Inflammatory macrophage (primary cell): ENCODE measurements at regions not wholly inside any gene's neighbourhood (a gene's known extent, or its start where the extent isn't known, plus 50 kb on each side); places are given as distances from the start of the nearest gene placed in this dataset.
A peak's percentile ranks its signal among the peaks of the same experiment; 100 is the strongest.
"Not testable (repeated sequence)": the region's sequence is repeated elsewhere in the genome, so short reads cannot be mapped to it uniquely, and the experiment has no call there.

Source experiments
- DNase-seq, 2 donors: peaks; one replicate each; pipeline ENCODE4 v3.0.0-alpha.2; 2020 to 2022

DNA sequence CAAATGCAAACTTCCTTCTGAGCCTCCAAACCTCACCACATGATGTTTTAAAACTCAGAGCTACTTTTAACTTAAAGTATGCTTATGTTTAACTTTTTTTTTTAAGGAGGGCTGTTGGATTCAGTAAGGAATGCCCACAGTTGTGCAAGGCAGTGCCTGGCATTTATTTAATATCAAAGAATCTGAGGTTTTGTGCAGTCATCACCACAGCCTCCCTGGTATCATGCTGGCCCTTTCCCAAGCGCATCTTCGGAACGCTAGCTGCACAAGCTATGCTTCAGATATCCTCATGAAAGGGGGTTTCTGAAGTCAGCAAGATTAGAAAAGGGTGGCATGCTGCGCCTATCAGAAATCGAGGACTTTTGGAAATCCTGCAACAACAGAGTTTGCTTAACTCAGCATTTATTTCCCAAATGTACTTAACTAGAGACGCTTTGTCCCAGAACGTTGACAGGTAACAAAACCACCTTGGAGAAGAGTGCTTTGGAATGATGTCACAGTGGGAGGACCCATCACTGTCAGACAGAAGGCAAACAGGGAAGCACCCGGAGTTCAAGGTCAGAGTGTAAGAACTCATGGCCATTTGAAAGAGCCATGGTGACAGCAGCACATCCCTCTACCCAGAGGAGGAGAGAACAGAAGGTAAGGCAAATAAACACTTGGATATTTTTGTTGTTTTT is 120.2 kb upstream of the IGF1R start:
- no peak for DNase-seq

DNA sequence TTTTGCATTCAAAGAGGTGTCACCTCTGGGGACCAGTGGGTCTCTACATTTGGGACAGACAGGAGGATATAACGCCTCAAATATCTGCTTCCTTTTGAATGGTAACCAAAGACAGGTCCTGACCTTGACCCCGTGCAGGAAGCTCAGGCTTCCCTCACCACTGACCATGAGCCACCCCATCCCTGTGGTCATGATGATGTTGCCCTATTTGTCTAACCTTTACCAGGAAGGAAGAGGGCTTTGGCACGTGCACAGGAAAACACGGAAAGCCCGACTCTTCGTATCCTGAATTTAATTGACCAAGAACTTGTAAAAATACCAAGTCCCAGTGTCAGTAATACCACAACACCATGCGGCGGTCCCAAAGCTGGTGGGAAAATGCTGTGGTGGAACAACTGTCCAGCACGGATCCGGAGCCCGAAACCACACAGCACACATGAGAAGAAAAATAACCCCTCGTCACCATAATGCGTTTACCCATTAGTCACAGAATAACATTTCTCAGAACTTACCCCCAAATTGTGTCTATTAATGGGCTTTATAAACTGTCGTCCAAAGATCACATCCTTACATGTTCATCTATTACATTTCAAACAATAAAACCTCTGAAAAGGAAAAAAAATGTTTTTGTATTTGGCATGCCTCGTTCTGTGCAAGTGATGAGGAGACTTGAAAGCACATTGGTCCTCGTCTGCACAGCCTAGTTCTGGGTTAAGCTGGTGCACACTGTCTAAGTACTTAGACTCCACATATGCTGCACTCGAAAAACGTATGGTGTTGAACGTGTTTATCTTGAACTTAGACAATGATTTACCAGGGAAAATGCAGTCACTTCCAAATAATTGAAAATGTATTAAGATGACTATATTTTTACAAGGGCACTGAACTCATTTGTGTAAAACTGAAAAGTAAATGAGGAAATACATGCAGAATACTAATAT is 118.9 kb upstream of the IGF1R start:
- DNase-seq: no peak

DNA sequence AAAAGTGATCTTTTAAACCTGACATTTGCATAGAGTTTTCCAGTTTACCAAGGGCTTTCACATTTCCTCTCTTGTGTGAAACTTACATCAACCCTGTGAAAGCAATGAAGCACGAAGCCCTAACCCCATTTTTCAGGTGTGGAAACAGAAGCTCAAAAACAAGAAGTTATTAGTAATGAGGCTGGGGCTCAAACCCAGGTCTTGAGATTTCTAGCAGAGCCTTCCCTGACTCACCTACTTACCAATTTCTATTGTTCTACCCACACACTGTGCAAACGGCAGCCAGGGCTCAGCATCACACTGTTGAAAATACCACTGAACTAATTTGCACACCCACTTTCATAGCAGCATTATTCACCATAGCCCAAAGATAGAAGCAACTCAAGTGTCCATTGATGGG is 117.8 kb upstream of the IGF1R start:
- no peak for DNase-seq

DNA sequence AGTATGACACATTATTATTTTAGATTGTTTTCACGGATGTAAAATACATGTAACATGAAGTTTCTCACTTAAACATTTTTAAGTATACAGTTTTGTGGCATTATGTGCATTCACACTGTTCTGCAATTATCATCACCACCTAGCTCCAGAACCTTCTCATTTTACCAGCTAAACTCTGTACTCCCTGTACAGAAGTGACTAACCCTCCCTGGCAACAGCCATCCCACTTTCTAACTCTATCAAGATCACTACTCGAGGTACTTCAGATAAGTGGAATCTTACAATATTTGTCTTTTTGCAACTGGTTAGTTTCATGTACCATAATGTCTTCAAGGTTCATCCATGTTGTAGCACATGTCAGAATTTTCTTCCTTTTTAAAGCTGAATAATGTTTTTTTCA is 116.3 kb upstream of the IGF1R start:
- no peak for DNase-seq

DNA sequence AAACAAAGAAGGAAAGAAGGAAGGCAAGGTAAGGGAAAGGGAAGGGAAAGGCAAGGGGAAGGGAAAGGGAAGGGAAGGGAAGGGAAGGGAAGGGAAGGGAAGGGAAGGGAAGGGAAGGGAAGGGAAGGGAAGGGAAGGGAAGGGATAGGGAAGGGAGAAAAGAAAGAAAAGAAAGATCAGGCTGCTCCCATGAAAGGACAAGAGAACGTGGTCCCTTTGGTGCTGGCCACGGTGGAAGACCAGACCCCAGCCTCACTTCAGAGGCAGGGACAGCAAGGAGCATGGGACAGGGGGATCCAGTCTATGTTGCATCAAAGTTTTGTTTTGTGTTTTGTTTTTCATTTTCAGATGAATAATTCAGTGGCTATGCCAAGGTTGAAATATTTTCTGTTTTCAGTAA is 111.4 kb upstream of the IGF1R start:
- DNase-seq: no peak

DNA sequence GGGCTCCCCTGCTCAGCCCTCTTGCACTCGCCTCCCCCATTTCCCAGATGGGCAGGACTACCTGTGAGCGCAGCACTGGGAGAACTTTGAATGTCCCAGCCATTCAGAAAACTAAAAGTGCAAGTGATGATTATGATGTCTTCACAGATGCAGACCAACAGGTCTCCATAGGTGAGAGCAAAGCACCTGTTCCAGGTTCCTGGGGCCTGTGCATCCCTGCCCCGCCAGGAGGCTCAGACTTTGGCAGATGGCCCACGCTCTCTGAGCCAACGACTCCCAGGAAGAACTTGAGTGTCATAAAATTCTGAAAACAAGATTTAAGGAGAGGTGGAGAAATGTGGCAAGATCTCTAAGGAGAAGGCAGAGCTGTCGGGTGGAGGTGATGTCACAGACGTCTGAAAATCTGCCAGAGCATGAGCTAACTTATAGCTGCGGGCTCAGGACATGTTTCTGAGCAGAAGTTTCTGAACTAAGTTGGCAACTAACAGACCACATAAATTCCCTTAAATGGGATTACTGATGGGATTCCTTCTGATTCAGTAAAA is 110.8 kb upstream of the IGF1R start:
- no peak for DNase-seq

DNA sequence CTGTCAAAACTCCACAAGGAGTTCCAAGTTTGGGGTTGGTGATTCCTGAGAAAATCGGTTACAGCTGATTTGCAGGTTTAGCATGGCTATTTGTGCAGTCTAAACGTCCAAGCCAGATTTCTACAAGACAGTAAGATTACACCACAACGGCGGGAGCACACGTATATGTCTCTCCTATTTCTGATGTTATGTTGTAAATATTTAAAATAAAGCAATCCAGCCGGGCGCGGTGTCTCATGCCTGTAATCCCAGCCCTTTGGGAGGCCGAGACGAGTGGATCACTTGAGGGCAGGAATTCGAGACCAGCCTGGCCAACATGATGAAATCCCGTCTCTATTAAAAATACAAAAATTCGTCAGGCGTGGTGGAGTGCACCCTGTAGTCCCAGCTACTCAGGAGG is 106.8 kb upstream of the IGF1R start:
- no peak for DNase-seq

DNA sequence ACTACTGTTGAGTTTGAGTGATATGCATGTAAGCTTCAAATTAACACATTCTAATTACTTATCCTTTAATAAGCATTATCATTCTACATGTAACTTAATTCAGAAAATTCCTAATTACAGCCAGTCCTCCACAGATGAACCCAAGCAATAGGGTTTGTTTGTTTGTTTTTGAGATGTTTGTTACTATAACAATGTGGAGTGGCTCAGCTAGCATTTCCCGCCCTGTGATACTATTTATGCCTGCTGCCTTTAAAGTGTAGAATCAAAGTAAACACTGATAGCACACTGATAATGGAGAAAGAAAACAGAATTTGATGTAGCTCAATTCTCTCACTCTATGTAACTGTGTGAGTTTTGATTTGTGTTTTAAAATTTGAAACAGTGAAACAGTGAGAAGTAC is 105.1 kb upstream of the IGF1R start:
- no peak for DNase-seq

DNA sequence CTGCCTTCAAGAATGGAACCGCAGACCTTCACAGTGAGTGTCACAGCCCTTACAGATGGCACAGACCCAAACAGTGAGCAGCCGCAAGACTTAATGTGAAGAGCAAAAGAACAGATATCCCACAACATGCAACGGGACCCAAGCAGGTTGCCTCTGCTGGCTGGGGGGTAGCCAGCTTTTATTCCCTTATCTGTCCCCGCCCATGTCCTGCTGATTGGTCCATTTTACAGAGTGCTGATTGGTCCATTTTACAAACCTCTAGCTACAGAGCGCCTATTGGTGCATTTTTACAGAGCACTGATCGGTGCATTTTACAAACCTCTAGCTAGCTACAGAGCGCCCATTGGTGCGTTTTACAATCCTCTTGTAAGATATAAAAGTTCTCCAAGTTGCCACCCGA is 102.0 kb upstream of the IGF1R start:
- no peak for DNase-seq

DNA sequence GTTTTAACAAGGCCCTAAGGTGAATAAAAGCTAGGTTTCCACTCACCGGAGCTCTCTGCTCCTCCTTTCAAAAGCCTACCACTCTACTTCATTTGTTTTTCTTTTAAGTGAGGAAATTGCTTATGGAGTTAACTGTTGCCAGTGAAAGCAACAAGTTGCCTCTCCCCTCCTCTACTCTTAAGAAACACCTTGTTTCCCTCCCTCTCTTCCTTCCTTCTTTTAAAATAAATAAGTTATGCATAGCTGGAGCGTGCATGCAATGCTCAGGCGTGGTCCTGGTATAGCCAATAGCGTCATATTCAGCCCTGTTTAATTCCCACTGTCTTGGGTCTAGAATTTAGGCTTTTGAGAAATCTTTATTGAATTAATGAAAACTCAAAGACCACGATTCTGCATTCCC is 101.1 kb upstream of the IGF1R start:
- DNase-seq: peak in 1 of 2 donors; percentile 18

DNA sequence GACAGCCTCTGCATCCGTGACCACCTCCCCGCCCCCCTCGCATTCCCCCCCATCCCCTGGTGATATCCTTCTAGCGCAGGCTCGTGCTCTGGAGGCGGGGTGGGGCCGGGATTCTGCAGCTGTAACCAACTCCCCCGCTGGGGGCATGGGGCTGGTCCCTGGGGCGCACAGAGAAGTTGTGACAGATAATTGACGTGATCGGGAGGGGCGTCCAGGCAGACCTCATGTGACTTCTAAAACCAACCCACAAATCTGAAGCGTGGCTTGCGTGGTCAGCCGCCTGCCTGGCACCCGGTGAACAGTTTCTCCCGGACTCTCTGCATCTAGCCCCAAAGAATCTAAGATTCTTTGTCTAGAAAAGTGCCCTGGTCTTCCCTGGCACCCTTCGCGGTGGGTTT is 100.6 kb upstream of the IGF1R start:
- DNase-seq: peak; percentile 21 to 31

DNA sequence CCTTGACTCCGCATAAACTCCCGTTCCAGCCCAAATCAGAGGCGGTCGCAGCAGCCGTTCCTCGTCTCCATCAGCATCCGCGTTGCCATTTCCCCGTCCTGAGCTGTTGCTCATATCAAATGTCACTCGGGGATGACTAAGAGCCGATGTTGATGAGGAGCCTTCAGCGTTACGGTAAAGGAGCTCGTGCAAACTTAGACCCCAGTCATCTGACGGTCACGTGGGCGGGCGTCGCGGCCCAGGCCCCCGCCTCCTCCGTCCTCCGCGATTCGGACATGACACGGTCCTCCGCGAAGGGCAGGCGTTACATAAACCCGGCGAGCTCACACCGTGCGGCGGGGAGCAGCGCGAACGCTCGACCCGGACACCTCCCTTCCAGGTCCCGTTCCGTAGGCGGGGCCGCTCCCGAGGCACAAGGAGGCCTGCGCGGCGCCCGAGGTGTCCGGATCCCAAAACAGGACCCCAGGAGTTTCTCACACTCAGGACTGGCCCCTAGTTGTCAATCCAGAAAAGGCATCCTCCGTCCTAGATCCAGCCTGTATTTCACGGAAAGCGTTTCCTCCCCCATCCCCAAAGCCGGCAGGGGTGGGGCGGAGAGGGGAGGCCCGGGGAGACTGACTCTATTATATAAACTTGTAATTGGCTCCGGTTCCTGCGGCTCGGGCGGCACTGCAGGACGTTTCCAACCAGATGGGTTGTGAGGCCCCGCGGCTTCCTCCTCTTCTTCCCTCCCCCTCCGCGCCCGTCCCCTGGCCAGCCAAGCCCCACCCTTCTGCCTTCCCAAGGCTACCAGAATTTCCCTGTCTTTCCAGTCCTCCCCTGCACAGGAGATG is 100.0 kb upstream of the IGF1R start:
- DNase-seq: peak; percentile 59 to 73

DNA sequence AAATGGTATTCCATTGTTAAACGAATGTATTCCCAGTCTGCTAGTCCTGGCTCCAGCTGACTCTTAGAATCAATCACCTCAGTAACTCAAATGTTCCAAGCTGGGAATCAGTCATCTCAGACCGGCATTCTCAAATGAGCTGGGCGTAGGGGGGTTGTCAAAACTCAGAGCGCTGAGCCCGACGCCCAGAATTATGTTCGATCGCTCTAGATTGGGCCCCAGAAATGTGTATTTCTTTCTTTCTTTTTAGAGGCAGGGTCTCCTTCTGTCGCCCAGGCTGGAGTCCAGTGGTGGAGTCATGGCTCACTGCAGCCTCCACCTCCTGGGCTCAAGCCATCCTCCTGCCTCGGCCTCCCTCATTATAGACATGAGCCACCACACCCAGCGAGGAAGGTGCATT is 99.3 kb upstream of the IGF1R start:
- DNase-seq: no peak

DNA sequence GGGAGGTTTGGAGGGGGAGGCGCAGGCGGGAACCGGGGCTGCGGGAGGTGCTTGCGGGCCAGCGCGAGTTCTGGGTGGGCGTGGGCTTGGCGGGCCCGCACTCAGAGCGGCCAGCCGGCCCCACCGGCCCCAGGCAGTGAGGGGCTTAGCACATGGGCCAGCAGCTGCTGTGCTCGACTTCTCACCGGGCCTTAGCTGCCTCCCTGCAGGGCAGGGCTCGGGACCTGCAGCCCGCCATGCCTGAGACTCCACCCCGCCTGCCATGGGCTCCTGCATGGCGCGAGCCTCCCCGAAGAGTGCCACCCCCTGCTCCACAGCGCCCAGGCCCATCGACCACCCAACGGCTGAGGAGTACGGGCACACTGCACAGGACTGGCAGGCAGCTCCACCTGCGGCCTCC is 98.6 kb upstream of the IGF1R start:
- DNase-seq: no peak

DNA sequence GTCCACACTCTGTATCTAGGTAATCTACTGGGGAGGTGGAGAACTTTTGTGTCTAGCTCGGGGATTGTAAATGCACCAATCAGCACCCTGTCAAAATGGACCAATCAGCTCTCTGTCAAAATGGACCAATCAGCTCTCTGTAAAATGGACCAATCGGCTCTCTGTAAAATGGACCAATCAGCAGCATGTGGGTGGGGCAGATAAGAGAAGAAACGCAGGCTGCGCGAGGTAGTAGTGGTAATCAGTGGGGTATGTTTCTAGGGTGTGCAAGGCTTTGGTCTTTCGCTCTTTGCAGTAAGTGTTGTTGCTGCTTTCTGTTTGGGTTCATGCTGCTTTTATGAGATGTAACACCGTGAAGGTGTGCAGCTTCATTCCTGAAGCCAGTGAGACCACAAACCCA is 98.0 kb upstream of the IGF1R start:
- DNase-seq: not testable (repeated sequence)

DNA sequence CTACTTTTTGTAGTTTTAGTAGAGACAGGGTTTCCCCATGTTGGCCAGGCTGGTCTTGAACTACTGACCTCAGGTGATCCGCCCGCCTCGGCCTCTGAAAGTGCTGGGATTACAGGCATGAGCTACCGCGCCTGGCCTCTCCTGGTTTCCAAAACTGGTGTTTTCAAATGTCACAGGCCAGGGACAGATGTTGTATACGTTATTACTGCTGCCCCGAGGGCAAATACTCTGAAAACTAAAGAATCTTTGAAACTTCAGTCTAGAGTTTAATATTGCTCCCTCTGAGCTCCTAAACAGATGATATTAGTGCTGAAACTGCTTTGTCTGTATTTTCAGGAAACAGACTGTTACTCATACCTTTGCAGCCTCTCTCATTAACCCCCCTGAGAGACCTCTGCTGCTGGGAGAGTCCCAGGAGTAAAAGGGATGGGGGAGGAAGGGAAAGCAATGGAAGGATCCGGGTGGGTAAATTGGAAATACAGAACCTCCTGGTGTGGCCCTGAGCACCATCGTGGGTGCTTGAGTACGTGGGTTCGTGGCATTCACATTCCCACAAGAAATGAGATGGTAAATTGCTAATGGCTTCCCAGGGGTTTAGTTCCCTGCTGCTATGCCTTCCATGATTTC is 96.3 kb upstream of the IGF1R start:
- no peak for DNase-seq

DNA sequence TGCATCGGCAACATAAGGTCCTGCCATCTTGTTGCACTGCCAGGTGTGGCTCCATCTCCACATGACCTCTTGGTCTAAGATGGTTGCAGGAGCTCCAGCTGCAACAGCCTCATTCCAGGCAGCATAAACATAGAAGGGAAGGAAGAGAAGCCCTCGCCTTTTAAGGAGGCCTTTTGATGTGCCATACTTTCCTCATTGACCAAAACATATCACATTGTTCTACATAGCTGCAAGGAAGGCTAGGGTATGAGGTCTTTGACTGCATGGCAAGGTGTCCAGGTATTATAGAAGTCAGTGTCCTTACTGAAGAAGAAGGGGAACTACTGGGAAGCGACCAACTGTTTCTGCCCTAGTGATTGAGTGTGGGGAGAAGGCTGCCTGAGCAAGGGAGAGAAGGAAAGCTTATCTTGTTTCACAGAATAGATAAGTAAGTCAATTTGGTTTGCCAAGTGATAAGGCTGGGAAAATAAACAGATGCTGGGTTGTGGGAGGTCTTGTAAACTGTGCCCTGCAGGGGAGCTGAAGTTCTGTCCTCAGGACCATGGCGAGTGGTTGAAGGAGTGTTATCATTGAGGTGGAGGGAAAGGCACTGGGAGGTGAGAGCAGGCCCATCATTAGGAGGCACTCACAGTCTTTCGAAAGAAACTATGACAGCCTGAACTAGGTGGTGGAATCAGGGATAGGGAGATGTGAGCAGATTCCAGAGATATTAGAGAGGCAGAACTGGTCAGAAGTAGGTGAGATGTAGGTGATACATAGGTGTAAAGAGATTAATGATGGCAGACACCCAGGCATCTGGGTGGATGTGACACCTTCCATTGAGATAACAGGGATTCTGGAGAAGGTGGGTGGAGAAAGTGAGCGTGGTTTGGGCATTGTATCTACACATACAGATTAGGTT is 93.8 kb upstream of the IGF1R start:
- DNase-seq: no peak

DNA sequence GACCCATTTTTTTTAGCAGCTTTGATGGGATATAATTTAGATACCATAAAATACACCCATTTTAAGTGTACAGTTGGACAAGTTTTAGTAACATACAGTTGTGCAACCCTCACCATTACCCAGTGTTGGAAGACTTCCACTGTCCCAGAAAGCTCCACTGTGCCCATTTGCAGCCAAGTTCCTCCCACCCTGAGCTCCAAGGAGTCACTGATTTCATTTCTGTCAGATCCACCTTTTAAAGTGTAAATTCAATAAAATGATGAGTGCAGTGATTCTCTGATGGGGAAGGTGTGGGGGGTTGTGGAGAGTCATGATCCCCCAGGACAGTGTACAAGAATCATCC is 93.2 kb upstream of the IGF1R start:
- DNase-seq: no peak

DNA sequence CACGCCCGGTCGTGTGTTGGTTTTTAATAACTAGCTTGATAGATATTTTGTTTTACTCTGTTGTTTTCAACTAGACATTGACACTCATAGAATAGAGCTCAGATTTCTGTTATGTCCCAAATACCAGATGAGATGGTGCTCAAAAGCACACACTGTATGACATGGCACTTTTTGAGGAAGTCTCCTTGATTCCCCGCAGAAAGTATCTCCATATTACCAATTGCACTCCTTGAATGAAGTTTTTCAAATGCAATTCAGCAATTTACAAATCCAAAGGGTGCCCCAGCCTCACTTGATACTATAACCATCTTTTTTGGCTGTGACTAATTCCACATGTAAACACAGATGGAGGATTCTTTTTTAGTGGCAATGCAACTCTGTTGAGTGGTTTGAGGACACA is 92.0 kb upstream of the IGF1R start:
- DNase-seq: no peak

DNA sequence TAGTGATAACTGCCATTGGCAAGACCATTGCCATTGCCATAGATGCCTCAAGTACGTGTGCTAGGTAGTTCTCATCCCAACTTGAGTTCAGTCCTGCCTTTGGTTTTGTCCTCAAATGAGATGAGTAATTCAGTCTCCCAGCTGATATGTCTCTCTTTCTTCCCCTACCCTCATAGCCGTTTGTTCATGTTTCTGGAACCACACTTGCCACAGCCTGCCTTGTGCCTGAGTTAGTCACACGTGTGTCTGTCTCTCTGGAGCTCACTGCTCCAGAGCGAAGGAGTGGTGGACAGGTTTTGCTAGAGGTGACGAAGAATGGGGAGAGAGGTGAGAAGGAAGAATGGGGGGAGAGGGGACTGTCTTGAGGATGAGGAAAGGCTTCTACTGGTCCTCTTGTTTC is 88.0 kb upstream of the IGF1R start:
- no peak for DNase-seq

DNA sequence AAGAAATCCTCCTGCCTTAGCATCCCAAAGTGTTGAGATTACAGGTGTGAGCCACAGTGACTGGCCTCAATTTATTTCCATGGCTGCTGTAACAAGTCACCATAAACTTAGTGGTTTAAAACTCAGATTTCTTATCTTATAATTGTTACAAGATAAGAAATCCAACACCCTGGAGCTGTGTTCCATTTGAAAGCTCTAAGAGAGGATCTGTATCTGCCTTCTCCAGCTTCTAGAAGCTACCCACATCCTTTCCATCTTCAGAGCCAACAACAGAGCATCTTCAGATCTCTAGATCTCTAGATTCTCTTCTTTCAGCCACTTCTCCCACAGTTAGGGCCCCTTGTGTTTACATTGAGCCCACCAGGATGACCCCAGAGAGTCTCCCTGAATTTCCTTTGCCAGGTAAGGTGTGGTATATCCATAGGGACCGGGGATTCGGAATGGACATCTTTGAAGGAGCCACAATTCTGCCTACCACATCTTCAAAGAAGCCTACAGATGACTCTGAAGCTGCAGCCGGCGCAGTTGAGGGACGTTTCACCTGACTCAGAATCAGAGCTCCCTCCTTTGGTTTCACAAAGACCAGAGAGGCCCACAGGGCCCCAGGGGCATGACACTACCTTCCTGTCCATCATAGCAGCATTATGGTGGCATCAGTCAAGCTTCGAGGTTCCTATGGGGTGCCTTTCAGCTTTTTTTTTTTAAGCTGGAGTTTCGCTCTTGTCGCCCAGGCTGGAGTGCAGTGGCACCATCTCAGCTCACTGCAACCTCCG is 87.0 kb upstream of the IGF1R start:
- DNase-seq: no peak
